GM13977 (cell line): ENCODE measurements at regions not wholly inside any gene's neighbourhood (a gene's known extent, or its start where the extent isn't known, plus 50 kb on each side); places are given as distances from the start of the nearest gene placed in this dataset.

Experiments
- DNase-seq: peaks from one replicate; pipeline ENCODE4 v3.0.0; 2012; ENCODE audit warnings: low spot score
- CTCF ChIP-seq: IDR thresholded peaks from 2 replicates; pipeline ENCODE4 v1.5.1; 2012; ENCODE audit warnings: mild to moderate bottlenecking, control low read depth; ENCODE audit not compliant: insufficient read depth; ENCODE audit errors: extremely low read depth, missing control alignments
- in situ Hi-C: fragments of 300-500 bp; cut with MboI; formaldehyde crosslinking; loops from one replicate; pipeline ENCODE4 v1.12.0; 2022; ENCODE audit warnings: low sequenced_read_pairs, low pct_unique_long_range_greater_than_20kb, mixed read lengths, inconsistent platforms; ENCODE audit not compliant: unreplicated experiment

DNA sequence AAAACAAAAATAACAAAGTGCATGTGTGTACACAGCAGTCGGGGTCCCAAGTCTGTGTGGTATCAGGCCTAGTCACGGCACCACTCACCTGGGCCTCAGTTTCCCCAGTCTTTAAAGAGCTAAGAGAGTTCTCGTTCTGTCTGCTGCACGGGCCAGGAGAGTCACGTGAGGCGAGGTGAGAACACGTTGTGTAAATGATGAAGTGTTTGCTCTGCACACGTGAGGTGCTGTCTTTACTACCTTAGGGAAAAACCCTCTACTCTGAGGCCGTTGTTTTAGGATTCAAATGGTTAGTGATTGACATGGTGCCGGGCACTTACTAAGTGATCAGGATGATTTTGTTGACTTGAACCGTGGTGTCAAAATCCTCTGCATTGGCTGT lies 86.5 kb upstream of the PPARA start:
- in situ Hi-C loops = no loop called here
- no peak for TF ChIP-seq CTCF
- no peak for DNase-seq

- no peak for DNase-seq
- no peak for TF ChIP-seq CTCF
- in situ Hi-C loops = no loop called here
Measured at GRCh38 chr22:46064228-46064965, 85.9 kb upstream of the PPARA start.

GRCh38 chr22:46064966-46065666 lies 85.2 kb upstream of the PPARA start:
- no peak for TF ChIP-seq CTCF
- DNase-seq = no peak
- in situ Hi-C loops = no loop called here

DNA sequence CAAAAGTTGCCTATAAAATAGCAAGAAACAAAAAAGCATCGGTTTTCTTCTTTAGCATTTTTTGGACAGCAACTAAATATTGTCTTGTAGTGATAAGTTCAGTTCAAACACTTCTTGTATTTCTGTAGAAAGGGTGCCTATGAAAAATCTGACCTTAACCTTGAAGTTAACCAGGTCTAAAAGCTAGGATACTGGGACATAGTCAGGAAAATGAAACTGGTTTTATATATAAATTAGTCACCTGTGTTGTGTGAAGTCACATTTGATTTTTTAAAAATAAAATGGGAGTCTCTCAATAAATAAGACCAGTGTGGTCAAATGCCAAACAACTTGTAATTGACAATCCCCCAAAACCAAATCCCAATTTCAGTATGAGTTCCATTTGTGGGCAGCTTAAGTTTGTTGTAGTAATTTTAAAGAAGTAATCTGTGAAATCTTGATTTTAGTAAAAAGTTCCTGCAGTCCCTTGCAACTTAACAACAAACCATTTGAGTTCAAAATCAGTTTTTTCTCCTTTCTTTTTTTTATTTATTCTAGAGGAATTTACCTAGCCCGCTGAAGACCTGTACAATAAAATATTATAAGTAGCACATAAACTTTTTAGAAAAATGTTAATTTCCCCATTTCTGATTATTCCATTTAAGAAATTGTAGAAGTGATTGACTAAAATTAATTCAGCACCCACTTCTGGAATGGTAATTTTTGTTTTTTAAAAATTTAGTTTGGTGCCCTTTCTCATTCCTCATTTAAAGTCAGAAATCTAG lies 84.5 kb upstream of the PPARA start:
- in situ Hi-C loops = no loop called here
- no peak for DNase-seq
- no peak for TF ChIP-seq CTCF

DNA sequence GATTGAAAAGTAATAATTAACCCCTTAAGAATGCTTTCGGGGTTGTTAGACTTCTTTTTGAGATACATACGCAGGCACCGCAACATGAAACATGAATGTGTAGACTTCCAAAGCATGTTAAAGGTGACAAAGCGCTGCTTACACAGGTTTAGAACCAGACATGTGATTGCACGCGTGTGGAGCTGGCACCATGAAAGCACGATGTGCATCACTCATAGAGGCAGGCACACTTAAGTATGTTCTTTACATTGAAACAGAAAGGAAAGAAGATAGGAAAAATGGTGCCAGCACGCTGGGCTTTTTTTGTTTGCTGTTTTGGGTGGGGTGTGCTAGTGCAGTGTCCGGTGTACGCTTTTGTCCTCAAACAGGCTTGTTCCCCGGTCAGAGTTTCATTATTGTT lies 83.6 kb upstream of the PPARA start:
- no peak for TF ChIP-seq CTCF
- DNase-seq = no peak
- in situ Hi-C loops = no loop called here

- no peak for TF ChIP-seq CTCF
- DNase-seq = no peak
- in situ Hi-C loops = no loop called here
Measured at GRCh38 chr22:46067159-46068111, 82.9 kb upstream of the PPARA start.
